ENCODE measurements at regions not wholly inside any gene's neighbourhood (a gene's known extent, or its start where the extent isn't known, plus 50 kb on each side); places are given as distances from the start of the nearest gene placed in this dataset.

DNA sequence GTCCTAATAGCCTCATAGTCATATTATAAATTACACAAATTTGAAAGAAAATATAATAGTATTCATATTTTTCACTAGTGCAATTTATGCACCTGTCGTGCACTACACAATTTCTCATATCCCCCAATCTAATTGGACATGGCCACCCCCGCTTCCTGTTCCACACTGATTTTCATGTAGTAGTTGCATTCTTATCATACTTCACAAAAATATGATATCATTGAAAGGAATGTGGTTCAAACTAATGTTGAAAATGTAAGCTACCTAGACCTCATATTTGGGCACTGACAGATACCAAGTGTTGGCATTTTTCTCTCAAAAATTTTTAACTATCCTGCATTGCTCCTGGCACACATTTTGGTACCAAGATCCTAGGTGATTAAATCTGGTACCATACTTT, 985.5 kb upstream of the POU3F3 start:
- TF ChIP-seq, protein P1, sequence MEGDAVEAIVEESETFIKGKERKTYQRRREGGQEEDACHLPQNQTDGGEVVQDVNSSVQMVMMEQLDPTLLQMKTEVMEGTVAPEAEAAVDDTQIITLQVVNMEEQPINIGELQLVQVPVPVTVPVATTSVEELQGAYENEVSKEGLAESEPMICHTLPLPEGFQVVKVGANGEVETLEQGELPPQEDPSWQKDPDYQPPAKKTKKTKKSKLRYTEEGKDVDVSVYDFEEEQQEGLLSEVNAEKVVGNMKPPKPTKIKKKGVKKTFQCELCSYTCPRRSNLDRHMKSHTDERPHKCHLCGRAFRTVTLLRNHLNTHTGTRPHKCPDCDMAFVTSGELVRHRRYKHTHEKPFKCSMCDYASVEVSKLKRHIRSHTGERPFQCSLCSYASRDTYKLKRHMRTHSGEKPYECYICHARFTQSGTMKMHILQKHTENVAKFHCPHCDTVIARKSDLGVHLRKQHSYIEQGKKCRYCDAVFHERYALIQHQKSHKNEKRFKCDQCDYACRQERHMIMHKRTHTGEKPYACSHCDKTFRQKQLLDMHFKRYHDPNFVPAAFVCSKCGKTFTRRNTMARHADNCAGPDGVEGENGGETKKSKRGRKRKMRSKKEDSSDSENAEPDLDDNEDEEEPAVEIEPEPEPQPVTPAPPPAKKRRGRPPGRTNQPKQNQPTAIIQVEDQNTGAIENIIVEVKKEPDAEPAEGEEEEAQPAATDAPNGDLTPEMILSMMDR (IDR thresholded peaks at IDR 0.05 in 2 of 3, conservative IDR thresholded peaks at IDR 0.05 in 1 of 3; ENCODE audit: borderline replicate concordance in 1 of 3, insufficient read depth in 1 of 3, low read depth in 2 of 3, low read length in 2 of 3) = no peak
- TF ChIP-seq YY1 (IDR thresholded peaks at IDR 0.05; ENCODE audit: extremely low read depth, insufficient replicate concordance, low read depth, low read length) = no peak
- no peak for TF ChIP-seq POLR2A (IDR thresholded peaks at IDR 0.05; ENCODE audit: borderline replicate concordance, extremely low read depth, insufficient read depth, insufficient read length)
